ENCODE measurements at regions not wholly inside any gene's neighbourhood (a gene's known extent, or its start where the extent isn't known, plus 50 kb on each side); places are given as distances from the start of the nearest gene placed in this dataset.

DNA sequence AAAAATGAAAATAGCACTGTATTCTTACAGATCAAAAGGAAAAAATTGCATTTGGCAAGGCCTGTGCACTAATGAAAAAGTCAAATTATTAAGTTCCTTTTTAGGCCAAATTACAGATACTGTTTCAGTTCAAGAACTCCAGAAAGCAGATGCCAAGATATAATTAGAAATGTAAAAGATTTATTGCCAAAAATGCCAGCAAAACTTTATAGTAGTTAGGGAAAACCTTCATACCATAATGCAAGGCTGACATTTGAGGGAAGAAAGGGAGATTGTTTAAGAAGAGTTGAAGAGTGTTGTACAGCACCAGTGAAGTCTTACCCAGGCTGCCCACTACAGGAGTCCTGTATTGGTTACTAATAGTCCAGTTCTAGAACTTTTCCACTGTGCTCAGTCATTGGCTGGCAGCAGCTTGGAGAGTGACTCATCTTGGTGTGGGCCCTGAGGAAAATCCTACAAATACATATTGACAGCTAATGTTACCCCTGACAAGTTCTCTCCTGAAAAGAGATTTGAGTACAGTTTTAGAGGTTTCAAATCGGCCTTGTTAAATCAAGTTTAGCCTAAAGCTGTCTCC is 600.4 kb downstream of the C12orf50 start:
- Histone ChIP-seq H3K9me2 (ENCODE audit: insufficient read depth, low read length) (no peaks in the 10 kb centered on the region), H3F3A (ENCODE audit: insufficient read depth, low read length, poor library complexity, severe bottlenecking) (no peaks in the 10 kb centered on the region), H3K36me3 (ENCODE audit: insufficient read depth, low read length) (no peaks in the 10 kb centered on the region), H3K27ac (ENCODE audit: low read length) (no peak overlapping the region), H3K4me2 (ENCODE audit: low read length) (no peak overlapping the region), H3K4me3 (ENCODE audit: low read length) (no peak overlapping the region), H3K9ac (ENCODE audit: low read length) (no peak overlapping the region), H3K27me3 (ENCODE audit: insufficient read depth, low read depth, low read length) (no peaks in the 10 kb centered on the region), H2AFZ (ENCODE audit: low read depth, low read length) (no peak overlapping the region), H4K20me1 (ENCODE audit: insufficient read depth) (no peaks in the 10 kb centered on the region), H3K79me2 (replicated peaks; ENCODE audit: insufficient read depth, low read length) (no peaks in the 10 kb centered on the region), H3K9me3 (ENCODE audit: low read length) (no peaks in the 10 kb centered on the region)
- TF ChIP-seq, protein P1, sequence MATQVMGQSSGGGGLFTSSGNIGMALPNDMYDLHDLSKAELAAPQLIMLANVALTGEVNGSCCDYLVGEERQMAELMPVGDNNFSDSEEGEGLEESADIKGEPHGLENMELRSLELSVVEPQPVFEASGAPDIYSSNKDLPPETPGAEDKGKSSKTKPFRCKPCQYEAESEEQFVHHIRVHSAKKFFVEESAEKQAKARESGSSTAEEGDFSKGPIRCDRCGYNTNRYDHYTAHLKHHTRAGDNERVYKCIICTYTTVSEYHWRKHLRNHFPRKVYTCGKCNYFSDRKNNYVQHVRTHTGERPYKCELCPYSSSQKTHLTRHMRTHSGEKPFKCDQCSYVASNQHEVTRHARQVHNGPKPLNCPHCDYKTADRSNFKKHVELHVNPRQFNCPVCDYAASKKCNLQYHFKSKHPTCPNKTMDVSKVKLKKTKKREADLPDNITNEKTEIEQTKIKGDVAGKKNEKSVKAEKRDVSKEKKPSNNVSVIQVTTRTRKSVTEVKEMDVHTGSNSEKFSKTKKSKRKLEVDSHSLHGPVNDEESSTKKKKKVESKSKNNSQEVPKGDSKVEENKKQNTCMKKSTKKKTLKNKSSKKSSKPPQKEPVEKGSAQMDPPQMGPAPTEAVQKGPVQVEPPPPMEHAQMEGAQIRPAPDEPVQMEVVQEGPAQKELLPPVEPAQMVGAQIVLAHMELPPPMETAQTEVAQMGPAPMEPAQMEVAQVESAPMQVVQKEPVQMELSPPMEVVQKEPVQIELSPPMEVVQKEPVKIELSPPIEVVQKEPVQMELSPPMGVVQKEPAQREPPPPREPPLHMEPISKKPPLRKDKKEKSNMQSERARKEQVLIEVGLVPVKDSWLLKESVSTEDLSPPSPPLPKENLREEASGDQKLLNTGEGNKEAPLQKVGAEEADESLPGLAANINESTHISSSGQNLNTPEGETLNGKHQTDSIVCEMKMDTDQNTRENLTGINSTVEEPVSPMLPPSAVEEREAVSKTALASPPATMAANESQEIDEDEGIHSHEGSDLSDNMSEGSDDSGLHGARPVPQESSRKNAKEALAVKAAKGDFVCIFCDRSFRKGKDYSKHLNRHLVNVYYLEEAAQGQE (IDR thresholded peaks at IDR 0.05; ENCODE audit: borderline replicate concordance), result no peak
- TF ChIP-seq EZH2 (IDR thresholded peaks at IDR 0.05; ENCODE audit: borderline replicate concordance, insufficient read depth, low read length, poor library complexity, severe bottlenecking) (no peak), SMC3 (conservative IDR thresholded peaks at IDR 0.05; ENCODE audit: poor library complexity) (no peak), EP300 (conservative IDR thresholded peaks at IDR 0.05; ENCODE audit: poor library complexity, severe bottlenecking) (no peak), TAF1 (IDR thresholded peaks at IDR 0.05; ENCODE audit: low read depth) (no peak), POLR2AphosphoS5 (IDR thresholded peaks at IDR 0.05) (no peak), RAD21 (conservative IDR thresholded peaks at IDR 0.05) (no peak), MXI1 (conservative IDR thresholded peaks at IDR 0.05; ENCODE audit: poor library complexity, severe bottlenecking) (no peak)
- TF ChIP-seq, protein P2, sequence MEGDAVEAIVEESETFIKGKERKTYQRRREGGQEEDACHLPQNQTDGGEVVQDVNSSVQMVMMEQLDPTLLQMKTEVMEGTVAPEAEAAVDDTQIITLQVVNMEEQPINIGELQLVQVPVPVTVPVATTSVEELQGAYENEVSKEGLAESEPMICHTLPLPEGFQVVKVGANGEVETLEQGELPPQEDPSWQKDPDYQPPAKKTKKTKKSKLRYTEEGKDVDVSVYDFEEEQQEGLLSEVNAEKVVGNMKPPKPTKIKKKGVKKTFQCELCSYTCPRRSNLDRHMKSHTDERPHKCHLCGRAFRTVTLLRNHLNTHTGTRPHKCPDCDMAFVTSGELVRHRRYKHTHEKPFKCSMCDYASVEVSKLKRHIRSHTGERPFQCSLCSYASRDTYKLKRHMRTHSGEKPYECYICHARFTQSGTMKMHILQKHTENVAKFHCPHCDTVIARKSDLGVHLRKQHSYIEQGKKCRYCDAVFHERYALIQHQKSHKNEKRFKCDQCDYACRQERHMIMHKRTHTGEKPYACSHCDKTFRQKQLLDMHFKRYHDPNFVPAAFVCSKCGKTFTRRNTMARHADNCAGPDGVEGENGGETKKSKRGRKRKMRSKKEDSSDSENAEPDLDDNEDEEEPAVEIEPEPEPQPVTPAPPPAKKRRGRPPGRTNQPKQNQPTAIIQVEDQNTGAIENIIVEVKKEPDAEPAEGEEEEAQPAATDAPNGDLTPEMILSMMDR (IDR thresholded peaks at IDR 0.05; ENCODE audit: poor library complexity, severe bottlenecking), result no peak

DNA sequence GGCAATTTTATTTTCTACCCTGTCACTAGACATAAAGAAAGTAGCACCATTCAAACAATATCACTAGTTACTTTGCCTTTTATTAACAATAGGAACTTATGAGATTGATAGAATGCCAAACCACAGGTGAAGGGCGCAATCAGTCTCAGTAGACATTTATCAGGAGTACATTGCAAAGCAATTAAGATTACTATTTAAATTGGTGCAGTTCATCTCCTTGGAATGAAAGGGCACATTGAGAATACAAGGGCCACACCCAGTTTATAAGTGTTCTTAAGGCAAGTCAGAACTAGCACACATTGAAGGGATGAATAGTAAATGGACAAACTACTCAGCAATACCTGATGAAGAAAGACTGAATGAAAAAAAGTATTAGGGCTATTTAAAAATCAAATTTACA is 601.4 kb downstream of the C12orf50 start:
- Histone ChIP-seq H3K4me2 (ENCODE audit: low read length) (no peak overlapping the region), H3K27me3 (ENCODE audit: insufficient read depth, low read depth, low read length) (no peaks in the 10 kb centered on the region), H3K27ac (ENCODE audit: low read length) (no peak overlapping the region), H3K9me2 (ENCODE audit: insufficient read depth, low read length) (no peaks in the 10 kb centered on the region), H3K36me3 (ENCODE audit: insufficient read depth, low read length) (no peaks in the 10 kb centered on the region), H3K79me2 (replicated peaks; ENCODE audit: insufficient read depth, low read length) (no peaks in the 10 kb centered on the region), H4K20me1 (ENCODE audit: insufficient read depth) (no peaks in the 10 kb centered on the region), H3K9ac (ENCODE audit: low read length) (no peak overlapping the region), H3F3A (ENCODE audit: insufficient read depth, low read length, poor library complexity, severe bottlenecking) (no peaks in the 10 kb centered on the region), H3K9me3 (ENCODE audit: low read length) (no peaks in the 10 kb centered on the region), H3K4me3 (ENCODE audit: low read length) (no peak overlapping the region), H2AFZ (ENCODE audit: low read depth, low read length) (no peak overlapping the region)
- TF ChIP-seq MXI1 (conservative IDR thresholded peaks at IDR 0.05; ENCODE audit: poor library complexity, severe bottlenecking) (no peak), EZH2 (IDR thresholded peaks at IDR 0.05; ENCODE audit: borderline replicate concordance, insufficient read depth, low read length, poor library complexity, severe bottlenecking) (no peak), POLR2AphosphoS5 (IDR thresholded peaks at IDR 0.05) (no peak), RAD21 (conservative IDR thresholded peaks at IDR 0.05) (no peak), TAF1 (IDR thresholded peaks at IDR 0.05; ENCODE audit: low read depth) (no peak), SMC3 (conservative IDR thresholded peaks at IDR 0.05; ENCODE audit: poor library complexity) (no peak), EP300 (conservative IDR thresholded peaks at IDR 0.05; ENCODE audit: poor library complexity, severe bottlenecking) (no peak)
- TF ChIP-seq, protein P1 (IDR thresholded peaks at IDR 0.05; ENCODE audit: borderline replicate concordance), result no peak

All from neural cell (in vitro differentiated cells).